HepG2 (cell line): ENCODE measurements at regions not wholly inside any gene's neighbourhood (a gene's known extent, or its start where the extent isn't known, plus 50 kb on each side); places are given as distances from the start of the nearest gene placed in this dataset.
"Not testable (repeated sequence)": the region's sequence is repeated elsewhere in the genome, so short reads cannot be mapped to it uniquely, and the experiment has no call there.

ENCODE experiments used
- ATAC-seq: fragments of 200-7000 bp; cut with Tn5 transposase; 3 replicates; pipeline ENCODE4 v1.9.1; 2020; ENCODE audit warnings: mild to moderate bottlenecking, moderate library complexity
- BruUV-seq: library from RNA; stranded (reverse); fragments of 400-500 nt; replicated peaks from 2 replicates; lab custom pipeline; 2021; lab: Mats Ljungman, UMichigan
- CTCF ChIA-PET: fragments of 300-600 bp; formaldehyde crosslinking; extraction: SDS; loops from one replicate; lab custom pipeline; 2021; ENCODE audit warnings: low total read pairs, inconsistent platforms, low intra/inter-chr PET ratio; lab: Yijun Ruan, JAX
- POLR2A ChIA-PET: fragments of 350-600 bp; sonication (Branson Sonifier 250); formaldehyde crosslinking; loops from one replicate; lab custom pipeline; 2020; ENCODE audit warnings: antibody characterized with exemption, inconsistent platforms; lab: Yijun Ruan, JAX
- DNase-seq: peaks from one replicate; pipeline ENCODE4 v3.0.0-alpha.2; 2015; ENCODE audit warnings: low spot score
- FAIRE-seq: peaks from 3 replicates; lab custom pipeline; 2011; peaks lifted over from hg19 to GRCh38; lab: Jason Lieb, UNC
- H2AFZ ChIP-seq: one replicate; pipeline ENCODE4 v1.6.1; 2011; ENCODE audit warnings: low read length, inconsistent platforms
- H3K27ac ChIP-seq: fragments of 300-600 bp; 3 replicates; pipeline ENCODE4 v1.8.0; 2011; ENCODE audit warnings: mixed run types, mild to moderate bottlenecking, mixed read lengths, low read length, inconsistent platforms; ENCODE audit not compliant: insufficient read depth; ENCODE audit errors: extremely low read length
- H3K27me3 ChIP-seq, 2 experiments: fragments of 200-600 bp in 1 of 2; 2 replicates in 1 of 2; 3 replicates in 1 of 2; pipeline versions ENCODE4 v1.6.0 to v1.8.0; 2011; ENCODE audit warnings: low read length in 2 of 2, mild to moderate bottlenecking in 2 of 2, moderate library complexity in 2 of 2, inconsistent platforms in 1 of 2; ENCODE audit not compliant: insufficient read depth in 2 of 2, control insufficient read depth in 1 of 2
- H3K36me3 ChIP-seq, 2 experiments: fragments of 200-600 bp in 1 of 2; replicated peaks in 1 of 2; 2 replicates in 1 of 2; 3 replicates in 1 of 2; pipeline versions ENCODE4 v1.5.1 to v1.8.0; 2011; ENCODE audit warnings: low read length in 2 of 2, inconsistent platforms in 1 of 2; ENCODE audit not compliant: insufficient read depth in 2 of 2, control insufficient read depth in 1 of 2
- H3K4me1 ChIP-seq: 2 replicates; pipeline ENCODE4 v1.5.1; 2012; ENCODE audit warnings: low read length, inconsistent platforms; ENCODE audit not compliant: insufficient read depth
- H3K4me2 ChIP-seq: 2 replicates; pipeline ENCODE4 v1.6.0; 2011; ENCODE audit warnings: low read depth, low read length, inconsistent platforms
- H3K4me3 ChIP-seq, 3 experiments: fragments of 200-600 bp in 1 of 3; sonication (generic), shearing (Covaris generic) in 1 of 3; replicated peaks in 1 of 3; 2 replicates each; pipeline ENCODE4 v1.5.1; 2011 to 2016; ENCODE audit warnings: low read length in 3 of 3, inconsistent platforms in 2 of 3, low read depth in 2 of 3, mild to moderate bottlenecking in 2 of 3, control low read depth in 1 of 3, mixed read lengths in 1 of 3; ENCODE audit not compliant: insufficient read depth in 1 of 3
- H3K79me2 ChIP-seq: one replicate; pipeline ENCODE4 v1.6.1; 2011; ENCODE audit warnings: low read length, inconsistent platforms; ENCODE audit not compliant: insufficient read depth
- H3K9ac ChIP-seq: 2 replicates; pipeline ENCODE4 v1.6.0; 2011; ENCODE audit warnings: mild to moderate bottlenecking, low read depth, low read length, inconsistent platforms; ENCODE audit not compliant: insufficient read depth
- H3K9me3 ChIP-seq: 2 replicates; pipeline ENCODE4 v1.5.1; 2012; ENCODE audit warnings: mild to moderate bottlenecking, low read length
- H4K20me1 ChIP-seq: 2 replicates; pipeline ENCODE4 v1.6.0; 2011; ENCODE audit warnings: inconsistent platforms, mild to moderate bottlenecking, low read length, moderate library complexity; ENCODE audit not compliant: insufficient read depth
- WGBS: methylation state at CpG from one replicate; pipeline ENCODE4 v1.1.6; 2017; ENCODE audit warnings: low lambda C conversion rate; 5-methylcytosine and 5-hydroxymethylcytosine counted together
- in situ Hi-C: cut with HindIII; loops from 2 replicates; pipeline ENCODE4 v1.10.0; 2017; ENCODE audit warnings: low pct_unique_long_range_greater_than_20kb; ENCODE audit not compliant: extremely low pct_ligation_motif_present
- intact Hi-C: fragments of 100-400 bp; cut with micrococcal nuclease; formaldehyde crosslinking; loops from one replicate; pipeline ENCODE4 v1.10.0; 2022; ENCODE audit not compliant: unreplicated experiment

- H3K27me3 ChIP-seq, H3K27ac ChIP-seq, H2AFZ ChIP-seq, H3K9ac ChIP-seq, POLR2A ChIA-PET, in situ Hi-C loops, FAIRE-seq, H3K79me2 ChIP-seq, intact Hi-C loops, H4K20me1 ChIP-seq, H3K9me3 ChIP-seq, DNase-seq, BruUV-seq, H3K4me3 ChIP-seq, ATAC-seq, CTCF ChIA-PET, H3K4me2 ChIP-seq, H3K36me3 ChIP-seq: not testable (repeated sequence)
- 91% methylated on average over 7 of the region's 7 CpGs for WGBS
- H3K4me1 ChIP-seq = peaks cover 13% of the 10 kb centered on the region
These were observed 302.5 kb downstream of the BCL2L11 start for GRCh38 chr2:111423184-111423583.

- H3K4me3 ChIP-seq, BruUV-seq, H3K9ac ChIP-seq, H3K27me3 ChIP-seq, FAIRE-seq, intact Hi-C loops, H3K9me3 ChIP-seq, ATAC-seq, in situ Hi-C loops, H3K79me2 ChIP-seq, H3K4me1 ChIP-seq, H3K36me3 ChIP-seq, H2AFZ ChIP-seq, H3K27ac ChIP-seq, CTCF ChIA-PET, DNase-seq, H4K20me1 ChIP-seq, POLR2A ChIA-PET, H3K4me2 ChIP-seq: not testable (repeated sequence)
- 94% methylated on average over 3 of the region's 6 CpGs for WGBS
These were observed 303.5 kb downstream of the BCL2L11 start for GRCh38 chr2:111424176-111424575.

GRCh38 chr2:111424851-111425309 is 304.2 kb downstream of the BCL2L11 start:
- H3K27me3 ChIP-seq, CTCF ChIA-PET, H3K9ac ChIP-seq, intact Hi-C loops, H3K4me1 ChIP-seq, H3K79me2 ChIP-seq, H3K4me3 ChIP-seq, H3K9me3 ChIP-seq, BruUV-seq, POLR2A ChIA-PET, FAIRE-seq, ATAC-seq, in situ Hi-C loops, H4K20me1 ChIP-seq, H3K4me2 ChIP-seq, H3K27ac ChIP-seq, H3K36me3 ChIP-seq, DNase-seq, H2AFZ ChIP-seq: not testable (repeated sequence)
- 100% methylated on average over 5 of the region's 5 CpGs for WGBS

GRCh38 chr2:111425789-111426201 is 305.1 kb downstream of the BCL2L11 start:
- POLR2A ChIA-PET, BruUV-seq, H4K20me1 ChIP-seq, H3K9ac ChIP-seq, H2AFZ ChIP-seq, FAIRE-seq, CTCF ChIA-PET, intact Hi-C loops, in situ Hi-C loops, ATAC-seq, H3K27ac ChIP-seq, H3K4me2 ChIP-seq, DNase-seq, H3K27me3 ChIP-seq, H3K36me3 ChIP-seq, H3K9me3 ChIP-seq, H3K4me1 ChIP-seq, H3K4me3 ChIP-seq: not testable (repeated sequence)
- peaks cover 12% of the 10 kb centered on the region for H3K79me2 ChIP-seq
- WGBS = 96% methylated on average over 4 of the region's 4 CpGs
